ENCODE measurements at regions not wholly inside any gene's neighbourhood (a gene's known extent, or its start where the extent isn't known, plus 50 kb on each side); places are given as distances from the start of the nearest gene placed in this dataset.
"Not testable (repeated sequence)": the region's sequence is repeated elsewhere in the genome, so short reads cannot be mapped to it uniquely, and the experiment has no call there.

DNA sequence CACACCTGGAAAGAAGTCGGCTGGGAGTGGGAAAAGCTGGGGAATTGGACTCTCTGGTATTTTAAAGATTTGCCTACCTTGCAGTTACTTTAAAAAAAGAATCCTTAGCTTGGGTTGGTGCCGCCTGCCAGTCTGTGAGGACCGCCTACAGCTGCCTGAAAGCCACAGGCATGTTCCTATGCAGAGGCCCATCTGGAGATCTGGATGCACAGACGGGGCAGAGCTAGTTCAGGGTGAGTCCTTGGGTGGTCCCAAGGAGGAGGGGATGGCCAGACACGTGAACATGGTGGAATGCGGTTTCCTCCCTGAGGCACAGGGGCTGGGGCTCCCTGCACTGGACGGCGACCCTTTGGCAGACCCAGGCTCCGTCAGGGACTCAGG is 113.2 kb upstream of the IQSEC1 start:
- ChIA-PET CTCF (ENCODE audit: unreplicated experiment) (no interaction called here), POLR2A (no interaction called here)
- H2AFZ ChIP-seq (ENCODE audit: low read length), result no peak overlapping the region
- BruUV-seq (replicated peaks), result no TSS peak
- H3K4me3 ChIP-seq (ENCODE audit: low read depth, low read length, poor library complexity, severe bottlenecking), result no peak overlapping the region
- H4K20me1 ChIP-seq (ENCODE audit: insufficient read depth, low read length), result no peaks in the 10 kb centered on the region
- TF ChIP-seq, protein P1, sequence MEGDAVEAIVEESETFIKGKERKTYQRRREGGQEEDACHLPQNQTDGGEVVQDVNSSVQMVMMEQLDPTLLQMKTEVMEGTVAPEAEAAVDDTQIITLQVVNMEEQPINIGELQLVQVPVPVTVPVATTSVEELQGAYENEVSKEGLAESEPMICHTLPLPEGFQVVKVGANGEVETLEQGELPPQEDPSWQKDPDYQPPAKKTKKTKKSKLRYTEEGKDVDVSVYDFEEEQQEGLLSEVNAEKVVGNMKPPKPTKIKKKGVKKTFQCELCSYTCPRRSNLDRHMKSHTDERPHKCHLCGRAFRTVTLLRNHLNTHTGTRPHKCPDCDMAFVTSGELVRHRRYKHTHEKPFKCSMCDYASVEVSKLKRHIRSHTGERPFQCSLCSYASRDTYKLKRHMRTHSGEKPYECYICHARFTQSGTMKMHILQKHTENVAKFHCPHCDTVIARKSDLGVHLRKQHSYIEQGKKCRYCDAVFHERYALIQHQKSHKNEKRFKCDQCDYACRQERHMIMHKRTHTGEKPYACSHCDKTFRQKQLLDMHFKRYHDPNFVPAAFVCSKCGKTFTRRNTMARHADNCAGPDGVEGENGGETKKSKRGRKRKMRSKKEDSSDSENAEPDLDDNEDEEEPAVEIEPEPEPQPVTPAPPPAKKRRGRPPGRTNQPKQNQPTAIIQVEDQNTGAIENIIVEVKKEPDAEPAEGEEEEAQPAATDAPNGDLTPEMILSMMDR (conservative IDR thresholded peaks at IDR 0.05; ENCODE audit: low read length), result no peak
- no peak for TF ChIP-seq EZH2phosphoT487 (IDR thresholded peaks at IDR 0.05; ENCODE audit: borderline replicate concordance, low read depth, low read length)
- no peak for DNase-seq (ENCODE audit: low spot score)
- no peaks in the 10 kb centered on the region for H3K9me2 ChIP-seq (ENCODE audit: insufficient read depth, low read length)
- 0 out of 2 replicates have a peak, but pooled peaks cover 4% of the 10 kb centered on the region for H3K9me3 ChIP-seq (ENCODE audit: low read length)
- no peaks in the 10 kb centered on the region for H3K4me1 ChIP-seq (ENCODE audit: insufficient read depth, low read length, poor library complexity, severe bottlenecking)
- no peak overlapping the region for H3K27ac ChIP-seq (ENCODE audit: low read depth, low read length, poor library complexity, severe bottlenecking)
- intact Hi-C loops (cut with micrococcal nuclease; ENCODE audit: unreplicated experiment), result no loop called here
- no peak overlapping the region for H3K4me2 ChIP-seq (ENCODE audit: low read length)
- no peaks in the 10 kb centered on the region for H3K36me3 ChIP-seq (ENCODE audit: insufficient read depth, low read length)
- H3K79me2 ChIP-seq (ENCODE audit: insufficient read depth, low read depth, low read length), result no peaks in the 10 kb centered on the region

DNA sequence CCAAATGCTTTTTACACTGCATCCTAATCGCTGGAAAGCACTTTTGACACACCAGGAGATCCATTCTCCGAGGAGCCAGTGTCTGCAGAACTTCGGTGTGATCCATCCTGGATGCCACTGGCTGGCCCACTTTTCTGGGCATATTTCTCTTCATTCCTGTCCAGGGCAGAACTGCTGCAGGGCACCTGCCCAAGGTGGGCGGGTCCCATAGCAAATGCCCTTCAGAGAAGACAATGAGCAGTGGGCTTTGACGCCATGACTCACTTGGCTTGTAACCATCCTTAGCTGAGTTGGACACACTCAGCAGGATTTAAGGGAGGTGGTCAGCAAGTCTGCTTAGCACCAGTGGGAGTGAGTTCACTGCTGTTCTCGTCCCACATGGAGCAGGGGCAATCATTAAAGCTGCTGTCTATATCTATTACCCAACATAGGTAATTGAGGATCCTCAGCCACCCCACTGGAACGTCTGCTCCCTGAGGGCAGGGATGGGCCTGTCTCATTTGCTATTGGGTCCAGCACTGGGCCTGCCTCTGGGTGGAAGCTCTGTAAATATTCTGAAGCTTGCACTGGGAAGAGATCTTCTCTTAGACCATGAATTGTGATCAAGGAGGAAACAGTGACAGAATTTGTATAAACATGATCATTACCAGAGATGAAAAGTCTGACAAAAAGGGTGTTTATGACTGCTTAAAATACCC is 112.7 kb upstream of the IQSEC1 start:
- no peak overlapping the region for H3K4me2 ChIP-seq (ENCODE audit: low read length)
- no TSS peak for BruUV-seq (replicated peaks)
- TF ChIP-seq EZH2phosphoT487 (IDR thresholded peaks at IDR 0.05; ENCODE audit: borderline replicate concordance, low read depth, low read length), result no peak
- TF ChIP-seq, protein P1 (conservative IDR thresholded peaks at IDR 0.05; ENCODE audit: low read length), result no peak
- no peaks in the 10 kb centered on the region for H3K4me1 ChIP-seq (ENCODE audit: insufficient read depth, low read length, poor library complexity, severe bottlenecking)
- H3K27ac ChIP-seq (ENCODE audit: low read depth, low read length, poor library complexity, severe bottlenecking), result no peak overlapping the region
- H2AFZ ChIP-seq (ENCODE audit: low read length), result no peak overlapping the region
- no peak overlapping the region for H3K4me3 ChIP-seq (ENCODE audit: low read depth, low read length, poor library complexity, severe bottlenecking)
- intact Hi-C loops (cut with micrococcal nuclease; ENCODE audit: unreplicated experiment), result no loop called here
- H3K36me3 ChIP-seq (ENCODE audit: insufficient read depth, low read length), result no peaks in the 10 kb centered on the region
- CTCF ChIA-PET (ENCODE audit: unreplicated experiment), result no interaction called here
- no peaks in the 10 kb centered on the region for H3K79me2 ChIP-seq (ENCODE audit: insufficient read depth, low read depth, low read length)
- no peaks in the 10 kb centered on the region for H4K20me1 ChIP-seq (ENCODE audit: insufficient read depth, low read length)
- POLR2A ChIA-PET, result no interaction called here
- H3K9me2 ChIP-seq (ENCODE audit: insufficient read depth, low read length), result no peaks in the 10 kb centered on the region
- no peak for DNase-seq (ENCODE audit: low spot score)
- 0 out of 2 replicates have a peak, but pooled peaks cover 4% of the 10 kb centered on the region for H3K9me3 ChIP-seq (ENCODE audit: low read length)

DNA sequence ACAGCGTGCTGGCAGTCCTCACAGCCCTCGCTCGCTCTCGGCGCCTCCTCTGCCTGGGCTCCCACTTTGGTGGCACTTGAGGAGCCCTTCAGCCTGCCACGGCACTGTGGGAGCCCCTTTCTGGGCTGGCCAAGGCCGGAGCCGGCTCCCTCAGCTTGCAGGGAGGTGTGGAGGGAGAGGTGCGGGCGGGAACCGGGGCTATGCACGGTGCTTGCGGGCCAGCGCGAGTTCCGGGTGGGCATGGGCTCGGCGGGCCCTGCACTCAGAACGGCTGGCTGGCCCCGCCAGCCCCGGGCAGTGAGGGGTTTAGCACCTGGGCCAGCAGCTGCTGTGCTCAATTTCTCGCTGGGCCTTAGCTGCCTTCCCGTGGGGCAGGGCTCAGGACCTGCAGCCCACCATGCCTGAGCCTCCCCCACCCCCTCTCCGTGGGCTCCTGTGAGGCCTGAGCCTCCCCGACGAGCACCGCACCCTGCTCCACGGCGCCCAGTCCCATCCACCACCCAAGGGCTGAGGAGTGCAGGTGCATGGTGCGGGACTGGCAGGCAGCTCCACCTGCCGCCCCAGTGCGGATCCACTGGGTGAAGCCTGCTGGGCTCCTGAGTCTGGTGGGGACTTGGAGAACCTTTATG is 106.5 kb upstream of the IQSEC1 start:
- ChIA-PET CTCF (ENCODE audit: unreplicated experiment) (interaction anchor here (0.6 kb wide), 1 partner anchor 1601 kb away, joined by 3 read pairs; no protein-coding TSS in a partner anchor), POLR2A (interaction anchor here (1.2 kb wide), 1 partner anchor 14 kb away, joined by 4 read pairs; no protein-coding TSS in a partner anchor)
- H3K4me2 ChIP-seq (ENCODE audit: low read length); H3K79me2 ChIP-seq (ENCODE audit: insufficient read depth, low read depth, low read length); H4K20me1 ChIP-seq (ENCODE audit: insufficient read depth, low read length); intact Hi-C loops (cut with micrococcal nuclease; ENCODE audit: unreplicated experiment); H2AFZ ChIP-seq (ENCODE audit: low read length); H3K9me2 ChIP-seq (ENCODE audit: insufficient read depth, low read length); H3K36me3 ChIP-seq (ENCODE audit: insufficient read depth, low read length); H3K4me3 ChIP-seq (ENCODE audit: low read depth, low read length, poor library complexity, severe bottlenecking); BruUV-seq (replicated peaks); H3K4me1 ChIP-seq (ENCODE audit: insufficient read depth, low read length, poor library complexity, severe bottlenecking); H3K27ac ChIP-seq (ENCODE audit: low read depth, low read length, poor library complexity, severe bottlenecking); DNase-seq (ENCODE audit: low spot score): not testable (repeated sequence)
- peaks cover 15% of the 10 kb centered on the region for H3K9me3 ChIP-seq (ENCODE audit: low read length)

Measured in OCI-LY7 (cell line).